Left lobe of liver (tissue), 2 donors: ENCODE measurements at regions not wholly inside any gene's neighbourhood (a gene's known extent, or its start where the extent isn't known, plus 50 kb on each side); places are given as distances from the start of the nearest gene placed in this dataset.
"Not testable (repeated sequence)": the region's sequence is repeated elsewhere in the genome, so short reads cannot be mapped to it uniquely, and the experiment has no call there.

Experiments used
- ATAC-seq: fragments of 200-7000 bp; cut with Tn5 transposase; one replicate; pipeline ENCODE4 v1.9.1; 2020; ENCODE audit warnings: mild to moderate bottlenecking, moderate library complexity
- DNase-seq: peaks from one replicate; pipeline ENCODE4 v3.0.0-alpha.2; 2020; ENCODE audit warnings: low spot score
- donor health status: DM: no; HTN: no; CAD: no; lungs with moderate emphysema.
- donor health status: DM: no; HTN: yes; CAD: no.

- no peak for DNase-seq
- ATAC-seq: no peak
Measured at GRCh38 chr4:106541253-106541652, 172.7 kb upstream of the GIMD1 start.

GRCh38 chr4:106530821-106531220, 162.2 kb upstream of the GIMD1 start:
- ATAC-seq: no peak
- no peak for DNase-seq

- DNase-seq (no peak), ATAC-seq (no peak)
Measured at GRCh38 chr4:106530024-106530361, 161.4 kb upstream of the GIMD1 start.

- DNase-seq (no peak), ATAC-seq (no peak)
Measured at GRCh38 chr4:106529348-106530023, 160.9 kb upstream of the GIMD1 start.

- no peak for DNase-seq
- ATAC-seq: no peak
Measured at GRCh38 chr4:106527316-106527715, 158.7 kb upstream of the GIMD1 start.

GRCh38 chr4:106525425-106525824, 156.8 kb upstream of the GIMD1 start:
- not testable (repeated sequence) for ATAC-seq, DNase-seq

GRCh38 chr4:106524772-106525171, 156.2 kb upstream of the GIMD1 start:
- DNase-seq, ATAC-seq: not testable (repeated sequence)

- DNase-seq (no peak), ATAC-seq (no peak)
Measured at GRCh38 chr4:106522839-106523238, 154.3 kb upstream of the GIMD1 start.

GRCh38 chr4:106512706-106513105, 144.1 kb upstream of the GIMD1 start:
- DNase-seq: no peak
- ATAC-seq: no peak

- ATAC-seq: no peak
- no peak for DNase-seq
Measured at GRCh38 chr4:106507440-106507839, 138.9 kb upstream of the GIMD1 start.

GRCh38 chr4:106503116-106504050, 134.8 kb upstream of the GIMD1 start:
- DNase-seq (no peak), ATAC-seq (no peak)

- ATAC-seq (peak; percentile 98), DNase-seq (peak; percentile 67)
Measured at GRCh38 chr4:106502106-106502699, 133.6 kb upstream of the GIMD1 start.

GRCh38 chr4:106497271-106497670, 128.7 kb upstream of the GIMD1 start:
- DNase-seq: no peak
- no peak for ATAC-seq

GRCh38 chr4:106496061-106496460, 127.5 kb upstream of the GIMD1 start:
- no peak for DNase-seq
- no peak for ATAC-seq

GRCh38 chr4:106495476-106495875, 126.9 kb upstream of the GIMD1 start:
- no peak for ATAC-seq
- no peak for DNase-seq

- no peak for DNase-seq
- ATAC-seq: no peak
Measured at GRCh38 chr4:106494066-106494465, 125.5 kb upstream of the GIMD1 start.

GRCh38 chr4:106493086-106493485, 124.5 kb upstream of the GIMD1 start:
- DNase-seq: no peak
- ATAC-seq: no peak

GRCh38 chr4:106486533-106486932, 118.0 kb upstream of the GIMD1 start:
- ATAC-seq: no peak
- no peak for DNase-seq

- DNase-seq (no peak), ATAC-seq (no peak)
Measured at GRCh38 chr4:106481801-106482200, 113.2 kb upstream of the GIMD1 start.

- no peak for ATAC-seq
Measured at GRCh38 chr4:106478152-106478551, 109.6 kb upstream of the GIMD1 start.

GRCh38 chr4:106476741-106477140, 108.2 kb upstream of the GIMD1 start:
- ATAC-seq (no peak), DNase-seq (no peak)

More at GRCh38 chr4:106478152-106478551, 109.6 kb upstream of the GIMD1 start:
- DNase-seq: no peak

- no peak for DNase-seq
- no peak for ATAC-seq
Measured at GRCh38 chr4:106473515-106473914, 104.9 kb upstream of the GIMD1 start.
